ENCODE measurements at regions not wholly inside any gene's neighbourhood (a gene's known extent, or its start where the extent isn't known, plus 50 kb on each side); places are given as distances from the start of the nearest gene placed in this dataset.

GRCh38 chr3:94686208-94686607 lies 623.3 kb downstream of the NSUN3 start:
- no peak for TF ChIP-seq CTCF (conservative IDR thresholded peaks at IDR 0.05; ENCODE audit: low read depth, low read length)
- TF ChIP-seq EZH2 (IDR thresholded peaks at IDR 0.05; ENCODE audit: borderline replicate concordance, low read depth, low read length, poor library complexity, severe bottlenecking) = no peak

Measured in A673 (cell line).